Fibroblast of lung (primary cell): ENCODE measurements at regions not wholly inside any gene's neighbourhood (a gene's known extent, or its start where the extent isn't known, plus 50 kb on each side); places are given as distances from the start of the nearest gene placed in this dataset.

ENCODE experiments used
- DNase-seq, 2 donors: peaks; one replicate each; pipeline versions ENCODE4 v3.0.0 to v3.0.0-alpha.2; 2010; ENCODE audit warnings: low read depth in 2 of 2
- H2AFZ ChIP-seq: 2 replicates; pipeline ENCODE4 v1.5.1; 2012; ENCODE audit warnings: low read length, control low read depth, inconsistent platforms
- H3K27ac ChIP-seq: 2 replicates; pipeline ENCODE4 v1.5.1; 2011; ENCODE audit warnings: low read length, control low read depth; ENCODE audit not compliant: insufficient read depth
- H3K27me3 ChIP-seq: 2 replicates; pipeline ENCODE4 v1.5.1; 2011; ENCODE audit warnings: mild to moderate bottlenecking, low read length; ENCODE audit not compliant: control insufficient read depth, insufficient read depth
- H3K36me3 ChIP-seq: 2 replicates; pipeline ENCODE4 v1.5.1; 2011; ENCODE audit warnings: low read length; ENCODE audit not compliant: control insufficient read depth, insufficient read depth
- H3K4me1 ChIP-seq: 2 replicates; pipeline ENCODE4 v1.5.1; 2011; ENCODE audit warnings: low read length; ENCODE audit not compliant: control insufficient read depth, insufficient read depth; ENCODE audit errors: extremely low read depth
- H3K4me2 ChIP-seq: 2 replicates; pipeline ENCODE4 v1.5.1; 2011; ENCODE audit warnings: low read length, control low read depth; ENCODE audit not compliant: insufficient read depth; ENCODE audit errors: extremely low read depth
- H3K4me3 ChIP-seq, 4 experiments: fragments of 200-600 bp in 1 of 4; sonication (generic) in 1 of 4; replicated peaks in 1 of 4; 2 replicates each; pipeline ENCODE4 v1.5.1; 2011 to 2016; ENCODE audit warnings: low read length in 4 of 4, low read depth in 3 of 4, mild to moderate bottlenecking in 3 of 4, control low read depth in 2 of 4, inconsistent platforms in 1 of 4, mixed read lengths in 1 of 4; ENCODE audit not compliant: insufficient read depth in 1 of 4; ENCODE audit errors: control extremely low read depth in 1 of 4
- H3K79me2 ChIP-seq: 2 replicates; pipeline ENCODE4 v1.5.1; 2012; ENCODE audit warnings: mild to moderate bottlenecking, low read length, inconsistent platforms; ENCODE audit not compliant: control insufficient read depth, insufficient read depth
- H3K9ac ChIP-seq: 2 replicates; pipeline ENCODE4 v1.5.1; 2011; ENCODE audit warnings: mild to moderate bottlenecking, low read length, control low read depth; ENCODE audit not compliant: insufficient read depth
- H3K9me3 ChIP-seq: 2 replicates; pipeline ENCODE4 v1.5.1; 2012; ENCODE audit warnings: low read depth, low read length; ENCODE audit not compliant: control insufficient read depth, insufficient read depth
- H4K20me1 ChIP-seq: 2 replicates; pipeline ENCODE4 v1.5.1; 2011; ENCODE audit warnings: low read length; ENCODE audit not compliant: control insufficient read depth, insufficient read depth; ENCODE audit errors: extremely low read depth
- EZH2 ChIP-seq: IDR thresholded peaks from 2 replicates; pipeline ENCODE4 v1.5.1; 2012; ENCODE audit warnings: low read length, control low read depth, mild to moderate bottlenecking; ENCODE audit errors: missing control alignments
- TF ChIP-seq, protein P1 (sequence below), 2 donors: IDR thresholded peaks in 1 of 2; conservative IDR thresholded peaks in 1 of 2; 1 replicate in 1 of 2; 2 replicates in 1 of 2; pipeline ENCODE4 v1.5.1; 2011 to 2012; ENCODE audit warnings: low read length in 2 of 2, control low read depth in 1 of 2, inconsistent platforms in 1 of 2, low read depth in 1 of 2, mild to moderate bottlenecking in 1 of 2

DNA sequence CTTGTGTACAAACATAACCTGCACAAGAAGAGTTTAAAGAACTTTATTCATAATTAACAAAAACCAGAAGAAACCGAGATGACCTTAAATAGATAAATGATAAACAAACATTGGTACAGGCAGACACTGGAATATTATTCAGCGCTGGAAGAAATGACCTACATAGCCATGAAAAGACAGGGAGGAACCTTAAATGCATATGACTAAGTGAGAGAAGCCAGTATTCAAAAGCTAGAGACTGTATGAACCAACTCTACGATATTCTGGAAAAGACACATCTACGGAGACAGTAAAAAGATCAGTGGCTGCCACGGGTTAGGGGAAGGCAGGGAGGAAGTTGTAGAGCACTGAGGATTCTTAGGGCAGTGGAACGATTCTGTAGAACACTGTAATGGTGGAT, 333.8 kb upstream of the AKR1E2 start:
- no peak for TF ChIP-seq EZH2
- TF ChIP-seq, protein P1, sequence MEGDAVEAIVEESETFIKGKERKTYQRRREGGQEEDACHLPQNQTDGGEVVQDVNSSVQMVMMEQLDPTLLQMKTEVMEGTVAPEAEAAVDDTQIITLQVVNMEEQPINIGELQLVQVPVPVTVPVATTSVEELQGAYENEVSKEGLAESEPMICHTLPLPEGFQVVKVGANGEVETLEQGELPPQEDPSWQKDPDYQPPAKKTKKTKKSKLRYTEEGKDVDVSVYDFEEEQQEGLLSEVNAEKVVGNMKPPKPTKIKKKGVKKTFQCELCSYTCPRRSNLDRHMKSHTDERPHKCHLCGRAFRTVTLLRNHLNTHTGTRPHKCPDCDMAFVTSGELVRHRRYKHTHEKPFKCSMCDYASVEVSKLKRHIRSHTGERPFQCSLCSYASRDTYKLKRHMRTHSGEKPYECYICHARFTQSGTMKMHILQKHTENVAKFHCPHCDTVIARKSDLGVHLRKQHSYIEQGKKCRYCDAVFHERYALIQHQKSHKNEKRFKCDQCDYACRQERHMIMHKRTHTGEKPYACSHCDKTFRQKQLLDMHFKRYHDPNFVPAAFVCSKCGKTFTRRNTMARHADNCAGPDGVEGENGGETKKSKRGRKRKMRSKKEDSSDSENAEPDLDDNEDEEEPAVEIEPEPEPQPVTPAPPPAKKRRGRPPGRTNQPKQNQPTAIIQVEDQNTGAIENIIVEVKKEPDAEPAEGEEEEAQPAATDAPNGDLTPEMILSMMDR (conservative IDR thresholded peaks at IDR 0.05 in 1 of 2, IDR thresholded peaks at IDR 0.05 in 1 of 2; ENCODE audit: low read depth in 1 of 2, low read length in 2 of 2): no peak
- no peak overlapping the region for H2AFZ ChIP-seq
- no peaks in the 10 kb centered on the region for H3K79me2 ChIP-seq
- H3K9ac ChIP-seq: no peak overlapping the region
- H4K20me1 ChIP-seq: no peaks in the 10 kb centered on the region
- no peaks in the 10 kb centered on the region for H3K9me3 ChIP-seq
- H3K4me3 ChIP-seq: no peak overlapping the region
- no peaks in the 10 kb centered on the region for H3K4me1 ChIP-seq
- no peaks in the 10 kb centered on the region for H3K36me3 ChIP-seq
- H3K4me2 ChIP-seq: no peak overlapping the region
- DNase-seq: no peak
- no peak overlapping the region for H3K27ac ChIP-seq
- H3K27me3 ChIP-seq: no peaks in the 10 kb centered on the region

DNA sequence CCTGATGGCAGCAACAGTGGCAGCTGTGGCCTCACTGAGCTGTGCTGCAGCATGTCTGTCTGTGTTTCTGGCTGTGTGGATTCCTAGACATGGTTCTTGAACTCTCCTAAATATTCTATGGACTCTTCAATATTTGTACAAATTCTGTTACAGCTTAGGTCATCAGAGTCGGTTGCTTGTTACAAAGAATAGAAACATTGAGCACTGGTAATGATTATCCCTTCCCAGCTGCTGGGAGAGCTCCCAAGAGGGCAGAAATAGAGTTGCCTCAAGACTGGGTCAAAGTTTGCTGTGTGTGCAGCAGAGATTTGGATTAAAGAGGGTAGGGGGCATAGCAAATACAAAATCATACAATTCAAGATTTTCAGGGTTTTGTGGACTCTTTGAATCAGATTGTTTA, 337.1 kb upstream of the AKR1E2 start:
- no peaks in the 10 kb centered on the region for H3K36me3 ChIP-seq
- peak in 1 of 2 donors; percentile 57 for DNase-seq
- no peak overlapping the region for H3K4me3 ChIP-seq
- TF ChIP-seq, protein P1 (conservative IDR thresholded peaks at IDR 0.05 in 1 of 2, IDR thresholded peaks at IDR 0.05 in 1 of 2; ENCODE audit: low read depth in 1 of 2, low read length in 2 of 2): no peak
- TF ChIP-seq EZH2: no peak
- H4K20me1 ChIP-seq: no peaks in the 10 kb centered on the region
- no peak overlapping the region for H2AFZ ChIP-seq
- H3K9me3 ChIP-seq: no peaks in the 10 kb centered on the region
- no peak overlapping the region for H3K9ac ChIP-seq
- no peaks in the 10 kb centered on the region for H3K4me1 ChIP-seq
- no peak overlapping the region for H3K4me2 ChIP-seq
- no peaks in the 10 kb centered on the region for H3K27me3 ChIP-seq
- no peaks in the 10 kb centered on the region for H3K79me2 ChIP-seq
- H3K27ac ChIP-seq: no peak overlapping the region

DNA sequence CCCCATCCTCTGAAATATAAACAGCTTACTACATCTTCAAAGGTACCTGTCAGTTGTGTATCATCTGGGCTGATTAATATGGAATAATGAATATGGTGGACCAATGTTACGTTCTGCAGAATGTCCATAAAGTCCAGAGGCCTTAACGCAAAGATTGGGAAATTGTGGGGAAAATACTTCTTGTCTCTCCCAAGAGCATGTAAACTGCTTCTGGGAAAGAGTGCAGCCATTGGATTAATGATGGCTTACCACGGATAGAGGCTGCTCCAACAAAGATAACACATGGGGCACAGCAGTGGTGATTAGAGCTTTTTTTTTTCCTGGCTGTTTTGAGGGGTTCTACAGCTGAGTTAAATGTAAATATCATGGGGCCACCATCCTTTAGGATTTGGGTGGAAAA, 340.4 kb upstream of the AKR1E2 start:
- Histone ChIP-seq H3K36me3 (no peaks in the 10 kb centered on the region), H3K9me3 (no peaks in the 10 kb centered on the region), H4K20me1 (no peaks in the 10 kb centered on the region), H2AFZ (no peak overlapping the region), H3K79me2 (no peaks in the 10 kb centered on the region), H3K4me3 (no peak overlapping the region), H3K27me3 (no peaks in the 10 kb centered on the region), H3K4me1 (no peaks in the 10 kb centered on the region), H3K27ac (no peak overlapping the region), H3K4me2 (no peak overlapping the region), H3K9ac (no peak overlapping the region)
- TF ChIP-seq, protein P1 (conservative IDR thresholded peaks at IDR 0.05 in 1 of 2, IDR thresholded peaks at IDR 0.05 in 1 of 2; ENCODE audit: low read depth in 1 of 2, low read length in 2 of 2): no peak
- TF ChIP-seq EZH2: no peak
- DNase-seq: no peak
